Heart left ventricle (tissue), 16 donors: ENCODE measurements at regions not wholly inside any gene's neighbourhood (a gene's known extent, or its start where the extent isn't known, plus 50 kb on each side); places are given as distances from the start of the nearest gene placed in this dataset.
A peak's percentile ranks its signal among the peaks of the same experiment; 100 is the strongest.

ENCODE experiments used
- ATAC-seq, 4 donors: fragments of 200-7000 bp; cut with Tn5 transposase; one replicate each; pipeline ENCODE4 v1.9.1; 2020 to 2022; ENCODE audit warnings: moderate library complexity in 4 of 4, mild to moderate bottlenecking in 3 of 4, moderate number of reproducible peaks in 1 of 4
- DNase-seq, 5 donors: peaks; one replicate each; pipeline ENCODE4 v3.0.0-alpha.2; 2020
- H3K27ac ChIP-seq, 12 donors: fragments of 200-600 bp; sonication (generic) in 4 of 12; one replicate each; pipeline versions ENCODE4 v1.5.0 to v1.8.0; 2016 to 2022; ENCODE audit warnings: mild to moderate bottlenecking in 2 of 12
- H3K27me3 ChIP-seq, 9 donors: fragments of 200-600 bp; sonication (generic) in 2 of 9; one replicate each; pipeline versions ENCODE4 v1.5.1 to v1.8.0; 2016 to 2022; ENCODE audit warnings: mild to moderate bottlenecking in 3 of 9
- H3K36me3 ChIP-seq, 9 donors: fragments of 200-600 bp; sonication (generic) in 2 of 9; one replicate each; pipeline versions ENCODE4 v1.5.0 to v1.8.0; 2018 to 2022; ENCODE audit warnings: mild to moderate bottlenecking in 2 of 9
- H3K4me1 ChIP-seq, 12 donors: fragments of 200-600 bp; sonication (generic) in 4 of 12; one replicate each; pipeline versions ENCODE4 v1.5.0 to v1.8.0; 2016 to 2022; ENCODE audit warnings: mild to moderate bottlenecking in 3 of 12
- H3K4me3 ChIP-seq, 12 donors: fragments of 200-600 bp; sonication (generic) in 4 of 12; one replicate each; pipeline versions ENCODE4 v1.5.0 to v1.8.0; 2017 to 2022; ENCODE audit warnings: mild to moderate bottlenecking in 9 of 12, moderate library complexity in 4 of 12
- H3K9me3 ChIP-seq, 12 donors: fragments of 200-600 bp; sonication (generic) in 4 of 12; one replicate each; pipeline versions ENCODE4 v1.5.0 to v1.8.0; 2016 to 2022; ENCODE audit warnings: mild to moderate bottlenecking in 1 of 12
- POLR2A ChIP-seq, 2 donors: fragments of 450-650 bp; IDR thresholded peaks; one replicate each; pipeline ENCODE4 v1.6.1; 2017; ENCODE audit warnings: antibody characterized with exemption in 2 of 2, mild to moderate bottlenecking in 2 of 2, moderate library complexity in 2 of 2
- WGBS, 4 donors: extraction: QIAGEN DNeasy Blood & Tissue Kit in 2 of 4; methylation state at CpG; one replicate each; pipeline versions ENCODE4 v1.1.5 to v1.1.7; 2013 to 2018; 5-methylcytosine and 5-hydroxymethylcytosine counted together
- intact Hi-C, 10 donors: fragments of 100-400 bp; cut with DNase I; formaldehyde crosslinking; loops; one replicate each; pipeline versions ENCODE4 v1.11.1 to v1.14.2; 2022
- TF ChIP-seq, protein P1 (sequence below), 12 donors: fragments of 200-600 bp; sonication (generic) in 4 of 12; IDR thresholded peaks; one replicate each; pipeline versions ENCODE4 v1.5.0 to v1.8.0; 2018 to 2022; ENCODE audit warnings: antibody characterized with exemption in 12 of 12, mild to moderate bottlenecking in 5 of 12
- donor health status: ischemic (EF 13 %, LVEDD 7.1; RV severe dilation, severe dysfunction).
- donor health status: healthy with polysubstance abuse.
- donor health status: DM: no; HTN: yes; CAD: no.
- donor health status: DM: no; HTN: no; CAD: no.
- donor health status: ischemic (EF 25% LVEDD 6.9; RV normal size, moderate dysfunction).
- donor health status: ischemic (EF 25% LVEDD 5.7; RV mildly dilated, moderate dysfunction).
- donor health status: healthy.
- donor health status: DM: yes; HTN: yes; CAD: no.
- donor health status: ischemic (EF 35%, LVEDD 5.7; RV mildly dilated, moderate dysfunction).
- donor health status: nonischemic (EF 11% LVEDD 7.7; RV severe dilation, severe dysfunction).
- donor health status: DM: yes; HTN: yes; CAD: no.
- donor health status: PGD.
- donor health status: ischemic (EF 29% LVEDD 5.4; RV normal size, mild dysfunction).
- donor health status: nonischemic (EF 23%, LVEDD 6.1; RV moderate dilation, normal function).

DNA sequence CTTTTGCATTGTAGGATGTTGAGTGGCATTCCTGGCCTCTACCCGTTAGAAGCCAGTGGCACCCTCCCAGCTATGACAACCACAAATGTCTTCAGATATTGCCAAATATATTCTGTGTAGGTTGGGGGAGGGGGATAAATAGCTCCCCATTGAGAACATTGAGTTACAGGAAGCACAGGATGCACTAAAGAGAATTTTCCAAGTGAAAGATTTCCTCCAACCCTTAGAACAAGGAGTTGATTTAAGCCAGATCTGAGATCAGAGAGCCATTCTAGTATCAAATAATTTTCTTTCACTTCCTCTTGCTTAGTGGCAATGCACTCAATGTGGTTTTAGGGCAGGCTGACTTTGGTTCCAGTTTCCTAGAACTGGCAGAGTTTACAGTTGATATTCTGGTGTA lies 436.6 kb downstream of the C4orf33 start:
- DNase-seq (no peak), ATAC-seq (peak in 2 of 4 donors; percentile 26 to 37)
- H3K36me3 ChIP-seq = no peaks in the 10 kb centered on the region
- H3K4me3 ChIP-seq = no peak overlapping the region
- H3K27ac ChIP-seq = peak overlapping the region in 1 of 12 donors; percentile 69
- intact Hi-C loops = no loop called here
- H3K9me3 ChIP-seq = no peaks in the 10 kb centered on the region
- TF ChIP-seq, protein P1, sequence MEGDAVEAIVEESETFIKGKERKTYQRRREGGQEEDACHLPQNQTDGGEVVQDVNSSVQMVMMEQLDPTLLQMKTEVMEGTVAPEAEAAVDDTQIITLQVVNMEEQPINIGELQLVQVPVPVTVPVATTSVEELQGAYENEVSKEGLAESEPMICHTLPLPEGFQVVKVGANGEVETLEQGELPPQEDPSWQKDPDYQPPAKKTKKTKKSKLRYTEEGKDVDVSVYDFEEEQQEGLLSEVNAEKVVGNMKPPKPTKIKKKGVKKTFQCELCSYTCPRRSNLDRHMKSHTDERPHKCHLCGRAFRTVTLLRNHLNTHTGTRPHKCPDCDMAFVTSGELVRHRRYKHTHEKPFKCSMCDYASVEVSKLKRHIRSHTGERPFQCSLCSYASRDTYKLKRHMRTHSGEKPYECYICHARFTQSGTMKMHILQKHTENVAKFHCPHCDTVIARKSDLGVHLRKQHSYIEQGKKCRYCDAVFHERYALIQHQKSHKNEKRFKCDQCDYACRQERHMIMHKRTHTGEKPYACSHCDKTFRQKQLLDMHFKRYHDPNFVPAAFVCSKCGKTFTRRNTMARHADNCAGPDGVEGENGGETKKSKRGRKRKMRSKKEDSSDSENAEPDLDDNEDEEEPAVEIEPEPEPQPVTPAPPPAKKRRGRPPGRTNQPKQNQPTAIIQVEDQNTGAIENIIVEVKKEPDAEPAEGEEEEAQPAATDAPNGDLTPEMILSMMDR (IDR thresholded peaks at IDR 0.05) = no peak
- no peak for TF ChIP-seq POLR2A (IDR thresholded peaks at IDR 0.05)
- H3K27me3 ChIP-seq = no peaks in the 10 kb centered on the region
- H3K4me1 ChIP-seq = peaks cover 0 to 31% (median 0%) of the 10 kb centered on the region in 12 donors
- WGBS, 4 donors = 45 to 59% (median 57%) methylated on average over 1 of the region's 1 CpG

DNA sequence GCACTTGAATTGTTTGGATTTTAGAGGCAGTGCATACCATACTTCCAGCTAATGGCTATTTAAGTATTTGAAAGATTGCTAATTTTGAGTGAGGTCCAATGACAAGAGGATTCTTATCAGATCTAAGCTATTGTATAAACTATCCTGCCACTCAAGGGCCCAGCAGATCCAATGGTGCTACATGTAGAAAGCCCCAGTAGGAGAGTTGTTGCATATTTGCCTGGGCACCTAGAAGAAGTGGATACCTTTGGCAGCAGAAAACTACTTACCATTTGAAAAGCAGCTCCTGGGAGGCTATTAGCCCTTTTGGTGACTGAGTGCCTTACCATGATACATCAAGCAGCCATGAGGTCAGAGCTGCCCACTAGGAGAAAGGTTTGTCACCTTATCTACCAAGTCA lies 447.3 kb downstream of the C4orf33 start:
- DNase-seq (no peak), ATAC-seq (no peak)
- Histone ChIP-seq H3K4me1 (peaks cover 0 to 19% (median 6%) of the 10 kb centered on the region in 12 donors), H3K9me3 (no peaks in the 10 kb centered on the region), H3K4me3 (no peak overlapping the region), H3K36me3 (no peaks in the 10 kb centered on the region), H3K27me3 (no peaks in the 10 kb centered on the region), H3K27ac (no peak overlapping the region)
- TF ChIP-seq POLR2A (IDR thresholded peaks at IDR 0.05) = no peak
- TF ChIP-seq, protein P1 (IDR thresholded peaks at IDR 0.05) = no peak
- intact Hi-C loops = no loop called here

DNA sequence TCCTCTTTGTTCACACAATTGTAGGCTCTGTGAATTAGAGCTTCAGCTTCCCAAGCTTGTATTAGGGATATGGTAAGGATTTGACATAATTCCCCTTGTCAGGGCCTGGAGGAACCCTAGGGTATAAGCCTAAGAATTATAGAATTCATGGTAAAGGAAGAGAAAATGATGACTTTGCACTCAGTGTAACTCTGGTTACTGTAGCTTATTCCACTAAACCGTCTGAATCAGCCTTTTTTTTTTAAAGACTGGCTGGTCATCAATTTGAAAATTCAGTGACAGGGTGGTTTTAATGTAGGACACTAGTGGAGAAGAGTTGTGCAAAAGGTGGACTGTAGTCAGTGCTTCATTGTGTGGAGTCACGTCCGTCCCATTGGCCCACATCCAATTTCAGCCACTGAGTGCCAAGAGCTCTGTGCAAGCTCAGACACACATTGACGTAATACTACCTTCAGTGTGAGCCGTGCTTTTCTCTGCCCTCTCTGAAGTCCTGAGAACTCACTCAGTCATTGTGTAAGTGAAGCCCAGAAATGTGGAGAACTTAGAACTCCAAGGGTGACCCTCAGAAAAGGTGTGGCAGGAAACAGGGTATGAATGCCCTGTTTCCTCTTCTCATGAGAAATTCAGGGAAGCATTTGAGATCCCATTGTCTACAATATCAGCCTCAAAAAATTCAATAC lies 449.8 kb downstream of the C4orf33 start:
- 7 to 14% (median 9%) methylated on average over 5 of the region's 5 CpGs for WGBS, 4 donors
- TF ChIP-seq, protein P1 (IDR thresholded peaks at IDR 0.05) = no peak
- TF ChIP-seq POLR2A (IDR thresholded peaks at IDR 0.05) = no peak
- peaks cover 0 to 19% (median 6%) of the 10 kb centered on the region in 12 donors for H3K4me1 ChIP-seq
- H3K27ac ChIP-seq = peak overlapping the region in 11 of 12 donors; percentile 8 to 82 (median 59)
- peak overlapping the region in 1 of 12 donors; percentile 4 for H3K4me3 ChIP-seq
- H3K27me3 ChIP-seq = no peaks in the 10 kb centered on the region
- H3K36me3 ChIP-seq = no peaks in the 10 kb centered on the region
- H3K9me3 ChIP-seq = no peaks in the 10 kb centered on the region
- peak; percentile 94 to 99 (median 98) for ATAC-seq
- intact Hi-C loops = no loop called here
- peak; percentile 75 to 91 (median 81) for DNase-seq

DNA sequence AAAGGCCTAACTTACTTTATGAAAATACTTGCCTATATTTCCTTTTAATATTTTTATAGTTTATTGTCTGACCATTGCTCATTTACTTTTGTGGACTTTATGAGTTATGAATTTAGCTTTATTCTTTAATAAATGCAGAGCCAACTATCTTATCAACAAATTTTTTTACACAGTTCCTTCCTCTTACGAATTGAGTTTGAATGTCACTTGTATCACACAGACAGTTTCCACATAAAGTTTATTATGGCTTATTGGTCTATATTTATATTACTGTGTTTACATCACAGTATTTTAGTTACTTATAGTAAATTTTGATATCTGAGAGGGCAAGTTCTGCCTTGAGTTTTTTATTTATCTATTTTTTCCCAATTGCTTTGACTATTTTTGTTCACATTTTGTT lies 450.6 kb downstream of the C4orf33 start:
- no peaks in the 10 kb centered on the region for H3K27me3 ChIP-seq
- H3K27ac ChIP-seq = peak overlapping the region in 10 of 12 donors; percentile 19 to 78 (median 58)

More for the DNA sequence above, 450.6 kb downstream of the C4orf33 start:
- H3K4me1 ChIP-seq = peaks cover 0 to 19% (median 6%) of the 10 kb centered on the region in 12 donors
- no peaks in the 10 kb centered on the region for H3K9me3 ChIP-seq
- no peak overlapping the region for H3K4me3 ChIP-seq
- 14 to 21% (median 18%) methylated on average over 1 of the region's 1 CpG for WGBS, 4 donors
- no peaks in the 10 kb centered on the region for H3K36me3 ChIP-seq
- TF ChIP-seq, protein P1 (IDR thresholded peaks at IDR 0.05) = no peak
- TF ChIP-seq POLR2A (IDR thresholded peaks at IDR 0.05) = no peak
- no peak for DNase-seq
- ATAC-seq = no peak
- intact Hi-C loops = no loop called here
